Effector memory CD4-positive, alpha-beta T cell (primary cell): ENCODE measurements at regions not wholly inside any gene's neighbourhood (a gene's known extent, or its start where the extent isn't known, plus 50 kb on each side); places are given as distances from the start of the nearest gene placed in this dataset.

ENCODE experiments used
- DNase-seq, 3 donors: peaks; one replicate each; pipeline ENCODE4 v3.0.0-alpha.2; 2020
- H3K27ac ChIP-seq: 2 replicates; pipeline ENCODE4 v1.7.0; 2013; ENCODE audit warnings: mild to moderate bottlenecking, low read length, moderate library complexity; ENCODE audit not compliant: insufficient read depth, poor library complexity, severe bottlenecking
- H3K27me3 ChIP-seq: replicated peaks from 2 replicates; pipeline ENCODE4 v1.7.0; 2013; ENCODE audit warnings: mild to moderate bottlenecking, low read length; ENCODE audit not compliant: insufficient read depth, control insufficient read depth, poor library complexity, severe bottlenecking
- H3K36me3 ChIP-seq: 2 replicates; pipeline ENCODE4 v1.7.0; 2013; ENCODE audit warnings: mild to moderate bottlenecking, low read length, moderate library complexity; ENCODE audit not compliant: control insufficient read depth, insufficient read depth
- H3K4me1 ChIP-seq: 2 replicates; pipeline ENCODE4 v1.7.0; 2013; ENCODE audit warnings: low read length, mild to moderate bottlenecking; ENCODE audit not compliant: control insufficient read depth, insufficient read depth, poor library complexity, severe bottlenecking
- H3K4me3 ChIP-seq: 2 replicates; pipeline ENCODE4 v1.7.0; 2013; ENCODE audit warnings: low read length, low read depth, mild to moderate bottlenecking; ENCODE audit not compliant: insufficient read depth, poor library complexity, severe bottlenecking
- H3K9me3 ChIP-seq: 2 replicates; pipeline ENCODE4 v1.7.0; 2013; ENCODE audit warnings: mild to moderate bottlenecking, low read length, moderate library complexity; ENCODE audit not compliant: control insufficient read depth

DNA sequence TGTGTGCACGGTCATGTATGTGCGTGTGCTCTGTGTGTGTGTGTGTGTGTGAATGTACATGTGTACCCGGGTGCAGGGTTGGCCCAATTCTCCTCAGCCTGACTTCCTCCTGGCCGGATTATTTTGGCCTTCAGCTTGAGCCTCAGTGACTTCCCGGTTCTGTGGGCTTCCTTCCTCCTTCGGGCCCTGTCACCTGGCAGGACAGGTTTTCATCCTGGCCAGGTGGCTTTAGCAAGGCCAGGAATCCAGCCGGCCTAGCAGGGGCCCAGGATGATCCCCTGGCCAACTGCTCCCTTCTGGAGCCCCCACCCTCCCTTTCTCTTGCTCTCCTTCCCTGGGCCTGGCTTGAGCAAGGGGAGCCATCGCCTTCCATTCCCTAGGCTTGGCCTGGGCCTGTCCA lies 140.5 kb downstream of the INHBB start:
- Histone ChIP-seq H3K9me3 (no peaks in the 10 kb centered on the region), H3K27me3 (no peaks in the 10 kb centered on the region), H3K4me3 (no peak overlapping the region)

DNA sequence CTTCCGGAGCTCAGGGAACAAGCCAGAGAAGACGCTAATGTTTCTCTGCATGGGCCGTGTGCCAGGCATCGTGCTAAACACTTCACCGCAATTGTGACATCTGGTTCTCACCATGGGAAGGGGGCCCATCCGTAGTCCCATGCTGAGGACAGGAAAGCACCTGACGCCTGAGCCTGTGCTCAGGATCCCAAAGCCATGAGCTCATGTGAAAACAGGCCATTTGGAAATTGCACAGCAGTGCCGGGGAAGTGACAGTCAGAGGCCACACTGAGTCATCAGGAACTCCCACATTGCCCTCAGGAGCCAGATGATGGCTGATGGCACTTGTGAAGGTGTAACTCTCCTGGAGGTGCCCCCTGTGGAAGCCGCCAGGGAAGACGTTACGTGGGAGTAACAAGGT lies 141.0 kb downstream of the INHBB start:
- H3K4me3 ChIP-seq = no peak overlapping the region
- no peaks in the 10 kb centered on the region for H3K4me1 ChIP-seq
- no peak for DNase-seq
- no peaks in the 10 kb centered on the region for H3K9me3 ChIP-seq
- no peaks in the 10 kb centered on the region for H3K36me3 ChIP-seq
- no peaks in the 10 kb centered on the region for H3K27me3 ChIP-seq
- H3K27ac ChIP-seq = no peak overlapping the region

More for the DNA sequence above, 140.5 kb downstream of the INHBB start:
- Histone ChIP-seq H3K4me1 (no peaks in the 10 kb centered on the region), H3K36me3 (no peaks in the 10 kb centered on the region), H3K27ac (no peak overlapping the region)
- DNase-seq = no peak

DNA sequence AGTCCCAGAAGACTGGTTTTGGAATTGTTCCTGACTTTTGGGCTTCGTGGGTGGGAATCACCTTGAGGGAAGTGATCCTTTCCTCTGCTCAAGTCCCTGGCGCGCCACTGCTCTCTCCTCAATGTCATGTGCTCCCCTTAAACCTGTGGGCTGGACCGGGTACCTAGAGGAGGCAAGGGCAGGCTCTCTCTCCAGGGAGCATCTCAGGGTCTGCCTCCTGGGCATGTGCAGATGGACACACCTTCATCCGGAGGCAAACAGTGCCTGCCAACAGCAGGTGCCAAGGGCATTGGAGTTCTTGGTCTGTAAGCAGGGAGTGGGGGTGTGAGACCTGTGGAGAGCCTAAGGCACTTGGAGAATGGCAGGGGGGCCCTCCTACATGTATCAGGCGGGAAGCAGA lies 142.6 kb downstream of the INHBB start:
- no peaks in the 10 kb centered on the region for H3K27me3 ChIP-seq
- H3K36me3 ChIP-seq = no peaks in the 10 kb centered on the region
- no peaks in the 10 kb centered on the region for H3K4me1 ChIP-seq
- H3K9me3 ChIP-seq = no peaks in the 10 kb centered on the region
- no peak overlapping the region for H3K27ac ChIP-seq
- DNase-seq = no peak
- H3K4me3 ChIP-seq = no peak overlapping the region

DNA sequence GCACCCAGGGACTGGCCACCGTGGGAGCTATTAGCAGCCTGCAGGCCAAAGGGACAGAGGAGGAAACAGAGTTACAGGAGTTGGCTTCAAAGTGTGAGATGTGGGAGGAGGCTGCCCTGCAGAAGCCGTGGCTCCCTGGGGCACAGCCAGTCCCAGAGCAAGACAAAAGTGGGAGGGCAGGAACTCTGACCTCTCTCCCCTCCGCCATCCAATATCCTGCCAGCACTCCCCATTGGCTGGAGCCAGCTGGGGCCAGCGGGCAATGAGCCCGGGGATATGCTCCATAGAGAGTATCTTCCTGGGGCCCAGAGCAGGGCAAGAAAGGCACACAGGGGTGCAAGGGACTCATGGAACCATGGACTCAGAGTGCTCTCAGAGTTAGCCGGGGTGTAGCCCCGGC lies 143.1 kb downstream of the INHBB start:
- Histone ChIP-seq H3K27ac (no peak overlapping the region), H3K36me3 (no peaks in the 10 kb centered on the region), H3K4me1 (no peaks in the 10 kb centered on the region), H3K27me3 (no peaks in the 10 kb centered on the region), H3K4me3 (no peak overlapping the region), H3K9me3 (no peaks in the 10 kb centered on the region)
- DNase-seq = no peak

DNA sequence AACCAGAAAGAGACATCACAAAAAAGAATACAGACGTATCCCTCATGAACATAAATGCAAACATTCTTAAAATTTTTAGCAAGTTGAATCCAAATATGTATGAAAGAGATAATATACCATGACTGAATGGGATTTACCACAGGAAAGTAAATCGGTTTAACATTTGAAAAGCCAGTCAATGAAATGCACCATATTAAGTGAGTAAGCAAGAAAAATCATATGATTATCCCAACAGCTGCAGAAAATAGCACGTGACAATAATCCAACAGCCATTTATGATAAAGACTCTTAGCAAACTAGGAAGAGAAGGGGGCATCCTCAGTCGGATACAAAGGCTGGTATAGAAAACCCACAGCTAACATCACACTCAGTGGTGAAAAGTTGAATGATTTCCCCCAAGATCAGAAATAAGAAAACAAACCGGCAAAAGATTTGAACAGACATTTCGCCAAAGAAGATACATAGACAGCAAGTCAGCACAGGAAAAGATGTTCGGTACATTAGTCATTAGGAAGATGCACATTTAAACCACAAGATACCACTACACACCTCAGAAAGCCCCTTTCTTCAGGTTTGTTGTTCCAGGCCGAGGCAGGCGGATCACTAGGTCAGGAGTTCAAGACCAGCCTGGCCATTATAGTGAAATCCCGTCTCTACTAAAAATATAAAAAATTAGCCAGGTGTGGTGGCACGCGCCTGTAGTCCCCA lies 144.3 kb downstream of the INHBB start:
- H3K27me3 ChIP-seq = no peaks in the 10 kb centered on the region
- DNase-seq = no peak
- no peak overlapping the region for H3K4me3 ChIP-seq
- H3K27ac ChIP-seq = no peak overlapping the region
- H3K9me3 ChIP-seq = no peaks in the 10 kb centered on the region
- no peaks in the 10 kb centered on the region for H3K4me1 ChIP-seq
- no peaks in the 10 kb centered on the region for H3K36me3 ChIP-seq

DNA sequence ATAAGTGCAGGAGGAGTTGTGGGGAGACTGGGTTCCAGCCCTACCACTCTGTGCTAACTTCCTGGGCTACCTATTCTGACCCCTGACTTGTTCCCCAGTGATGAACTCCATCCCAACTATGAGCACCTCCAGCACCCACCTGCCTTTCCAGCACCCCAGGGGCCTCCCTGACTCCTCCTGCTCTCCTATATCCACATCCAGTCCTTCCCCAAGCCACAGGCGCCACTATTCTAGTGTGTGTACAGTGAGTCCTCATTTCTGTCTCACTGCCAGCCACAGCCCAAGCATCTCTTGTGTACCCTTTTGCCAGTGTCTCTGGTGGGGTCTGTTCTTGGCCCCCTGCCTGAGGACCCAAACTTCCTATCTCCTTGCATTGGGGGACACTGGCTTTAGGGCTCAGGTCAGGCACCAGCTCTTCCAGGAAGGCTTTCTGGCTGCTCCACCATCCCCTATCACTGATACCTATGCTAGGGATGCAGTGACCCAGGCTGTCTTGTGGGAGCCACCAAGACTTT lies 145.2 kb downstream of the INHBB start:
- no peak overlapping the region for H3K27ac ChIP-seq
- DNase-seq = no peak
- H3K36me3 ChIP-seq = no peaks in the 10 kb centered on the region
- no peak overlapping the region for H3K4me3 ChIP-seq
- no peaks in the 10 kb centered on the region for H3K4me1 ChIP-seq
- H3K27me3 ChIP-seq = no peaks in the 10 kb centered on the region
- H3K9me3 ChIP-seq = no peaks in the 10 kb centered on the region

DNA sequence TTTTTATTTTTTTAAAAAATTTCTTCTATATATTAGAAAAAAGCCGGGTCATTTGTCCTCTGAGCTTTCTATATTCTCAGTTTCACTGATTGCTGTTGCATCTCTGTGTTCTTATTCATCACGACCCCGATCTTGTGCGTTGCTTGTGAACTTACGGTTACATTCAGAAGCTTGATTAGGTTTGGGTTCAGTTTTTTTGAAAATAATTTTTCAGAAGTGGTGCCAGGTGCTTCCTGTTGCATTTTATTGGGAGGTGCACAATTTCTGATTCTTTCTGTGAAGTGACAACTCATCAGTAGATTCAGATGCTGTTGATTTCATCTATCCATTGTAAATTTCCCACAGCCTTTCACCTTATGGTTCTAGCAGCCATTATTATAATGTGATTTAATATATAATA lies 147.3 kb downstream of the INHBB start:
- no peak overlapping the region for H3K27ac ChIP-seq
- DNase-seq = no peak
- no peaks in the 10 kb centered on the region for H3K4me1 ChIP-seq
- no peaks in the 10 kb centered on the region for H3K36me3 ChIP-seq
- no peaks in the 10 kb centered on the region for H3K27me3 ChIP-seq
- no peak overlapping the region for H3K4me3 ChIP-seq
- H3K9me3 ChIP-seq = no peaks in the 10 kb centered on the region

DNA sequence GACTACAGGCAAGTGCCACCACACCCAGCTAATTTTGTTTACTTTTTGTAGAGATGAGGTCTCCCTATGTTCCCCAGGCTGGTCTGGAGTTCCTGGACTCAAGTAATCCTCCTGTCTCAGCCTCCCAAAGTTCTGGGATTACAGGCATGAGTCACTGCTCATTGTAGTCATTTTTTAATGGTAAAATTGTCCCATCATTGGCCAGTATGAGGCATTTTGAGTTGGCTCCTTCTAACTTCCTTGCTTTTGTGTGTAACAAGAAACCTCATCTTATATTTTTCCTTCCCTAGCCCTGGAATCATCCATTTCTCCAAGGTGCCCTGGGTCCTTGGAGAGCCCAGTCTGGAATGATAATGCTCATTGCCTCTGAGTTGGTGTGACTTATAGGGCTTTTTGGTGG lies 148.5 kb downstream of the INHBB start:
- Histone ChIP-seq H3K4me1 (no peaks in the 10 kb centered on the region), H3K4me3 (no peak overlapping the region), H3K27ac (no peak overlapping the region), H3K9me3 (no peaks in the 10 kb centered on the region), H3K36me3 (no peaks in the 10 kb centered on the region), H3K27me3 (no peaks in the 10 kb centered on the region)
- DNase-seq = no peak

DNA sequence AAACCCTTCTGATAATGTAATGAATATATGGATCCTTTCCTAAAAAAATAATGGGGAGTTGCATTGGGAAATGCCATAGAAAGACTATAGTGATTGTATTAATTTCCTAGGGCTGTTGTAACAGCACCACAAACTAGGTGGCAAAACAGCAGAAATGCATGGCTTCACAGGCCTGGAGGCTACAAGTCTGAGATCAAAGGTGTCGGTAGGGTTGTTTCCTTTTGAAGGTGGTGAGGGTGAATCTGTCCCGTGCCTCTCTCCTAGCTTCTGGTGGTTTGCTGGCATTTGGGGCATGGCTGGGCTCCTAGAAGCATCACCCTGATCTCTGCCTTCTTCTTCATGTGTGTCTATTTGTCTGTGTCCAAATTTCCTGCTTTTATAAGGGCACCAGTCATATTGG lies 149.7 kb downstream of the INHBB start:
- Histone ChIP-seq H3K27me3 (no peaks in the 10 kb centered on the region), H3K9me3 (no peaks in the 10 kb centered on the region), H3K27ac (no peak overlapping the region), H3K36me3 (no peaks in the 10 kb centered on the region), H3K4me1 (no peaks in the 10 kb centered on the region), H3K4me3 (no peak overlapping the region)
- DNase-seq = no peak

DNA sequence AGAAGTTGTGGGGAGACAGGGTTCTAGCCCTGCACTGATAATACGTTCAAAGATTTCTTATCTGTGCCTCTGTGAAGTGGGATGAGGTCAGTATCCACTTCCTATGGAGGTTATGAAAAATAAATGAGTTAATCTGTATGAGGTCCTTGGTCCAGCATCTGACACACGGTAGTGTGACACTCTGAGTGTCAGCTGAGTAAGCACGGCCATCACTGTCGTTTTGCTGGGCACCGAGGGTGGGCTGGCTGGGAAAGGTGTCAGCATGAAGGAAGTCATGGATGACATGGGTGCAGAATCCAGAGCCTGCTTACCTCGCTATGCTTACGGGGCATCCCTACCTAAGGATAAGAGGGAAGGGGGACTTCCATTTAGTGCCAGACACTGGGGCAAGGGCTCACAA lies 150.3 kb downstream of the INHBB start:
- no peak overlapping the region for H3K27ac ChIP-seq
- no peaks in the 10 kb centered on the region for H3K4me1 ChIP-seq
- no peak overlapping the region for H3K4me3 ChIP-seq
- no peaks in the 10 kb centered on the region for H3K36me3 ChIP-seq
- no peaks in the 10 kb centered on the region for H3K9me3 ChIP-seq
- H3K27me3 ChIP-seq = no peaks in the 10 kb centered on the region
- no peak for DNase-seq
